HL-60 (cell line): ENCODE measurements at regions not wholly inside any gene's neighbourhood (a gene's known extent, or its start where the extent isn't known, plus 50 kb on each side); places are given as distances from the start of the nearest gene placed in this dataset.

Source experiments
- GABPA ChIP-seq: IDR thresholded peaks from 2 replicates; pipeline ENCODE4 v1.6.1; 2012; ENCODE audit warnings: low read depth
- POLR2AphosphoS5 ChIP-seq: IDR thresholded peaks from 2 replicates; pipeline ENCODE4 v1.6.1; 2012; ENCODE audit warnings: low read depth
- REST ChIP-seq: IDR thresholded peaks from 2 replicates; pipeline ENCODE4 v1.6.1; 2012; ENCODE audit warnings: low read depth; ENCODE audit not compliant: insufficient replicate concordance
- SPI1 ChIP-seq: IDR thresholded peaks from 2 replicates; pipeline ENCODE4 v1.6.1; 2012; ENCODE audit warnings: low read depth, mild to moderate bottlenecking, borderline replicate concordance
- TF ChIP-seq, protein P1 (sequence below): IDR thresholded peaks from one replicate; pipeline ENCODE4 v1.5.1; 2011; ENCODE audit warnings: low read length, control low read depth, inconsistent platforms; ENCODE audit not compliant: insufficient read depth

DNA sequence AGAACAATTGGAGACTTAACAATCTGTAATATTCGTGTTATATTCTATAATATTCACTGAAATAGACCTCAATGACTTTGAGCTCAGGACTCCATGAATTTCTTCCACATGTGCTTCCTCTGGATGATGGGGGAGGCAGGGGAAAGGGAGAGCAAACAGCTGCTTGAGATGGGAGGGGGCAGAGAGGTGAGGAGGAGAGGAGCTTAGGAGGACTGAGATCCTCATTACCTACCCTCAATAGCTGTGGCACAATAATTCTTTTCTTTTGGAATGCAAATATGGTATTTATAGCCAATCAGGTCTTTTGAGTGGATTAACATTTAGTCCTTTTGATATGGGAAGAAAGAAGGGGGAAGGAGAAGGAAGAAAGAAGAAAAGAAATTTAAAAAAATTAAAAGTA is 64.1 kb upstream of the ZNF217 start:
- TF ChIP-seq POLR2AphosphoS5 (no peak), SPI1 (no peak), REST (no peak), GABPA (no peak)
- TF ChIP-seq, protein P1, sequence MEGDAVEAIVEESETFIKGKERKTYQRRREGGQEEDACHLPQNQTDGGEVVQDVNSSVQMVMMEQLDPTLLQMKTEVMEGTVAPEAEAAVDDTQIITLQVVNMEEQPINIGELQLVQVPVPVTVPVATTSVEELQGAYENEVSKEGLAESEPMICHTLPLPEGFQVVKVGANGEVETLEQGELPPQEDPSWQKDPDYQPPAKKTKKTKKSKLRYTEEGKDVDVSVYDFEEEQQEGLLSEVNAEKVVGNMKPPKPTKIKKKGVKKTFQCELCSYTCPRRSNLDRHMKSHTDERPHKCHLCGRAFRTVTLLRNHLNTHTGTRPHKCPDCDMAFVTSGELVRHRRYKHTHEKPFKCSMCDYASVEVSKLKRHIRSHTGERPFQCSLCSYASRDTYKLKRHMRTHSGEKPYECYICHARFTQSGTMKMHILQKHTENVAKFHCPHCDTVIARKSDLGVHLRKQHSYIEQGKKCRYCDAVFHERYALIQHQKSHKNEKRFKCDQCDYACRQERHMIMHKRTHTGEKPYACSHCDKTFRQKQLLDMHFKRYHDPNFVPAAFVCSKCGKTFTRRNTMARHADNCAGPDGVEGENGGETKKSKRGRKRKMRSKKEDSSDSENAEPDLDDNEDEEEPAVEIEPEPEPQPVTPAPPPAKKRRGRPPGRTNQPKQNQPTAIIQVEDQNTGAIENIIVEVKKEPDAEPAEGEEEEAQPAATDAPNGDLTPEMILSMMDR = no peak
